ENCODE measurements at regions not wholly inside any gene's neighbourhood (a gene's known extent, or its start where the extent isn't known, plus 50 kb on each side); places are given as distances from the start of the nearest gene placed in this dataset.
"Not testable (repeated sequence)": the region's sequence is repeated elsewhere in the genome, so short reads cannot be mapped to it uniquely, and the experiment has no call there.

DNA sequence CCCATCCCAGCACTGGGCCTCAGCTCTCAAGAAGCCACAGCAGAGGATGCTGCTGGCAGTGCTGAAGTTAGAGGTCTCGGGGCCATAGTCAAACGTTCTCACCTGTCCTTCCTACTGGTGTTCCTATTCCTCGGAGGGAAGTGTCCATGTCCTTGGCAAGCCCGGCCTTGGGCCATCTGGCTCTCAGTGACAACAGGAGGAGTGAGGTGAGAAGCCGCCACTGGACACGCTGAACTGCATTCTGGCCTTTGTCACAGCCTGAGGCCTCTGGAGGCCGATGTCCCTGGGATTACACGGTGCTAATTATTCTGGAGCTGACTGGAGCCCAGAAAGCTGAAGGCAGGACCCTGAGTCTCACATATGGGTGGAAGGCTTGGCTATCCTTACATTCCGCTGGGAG is 92.5 kb downstream of the OLFM1 start:
- DNase-seq: no peak
- Histone ChIP-seq H3K4me3 (ENCODE audit: low read depth, low read length) (no peak overlapping the region), H3K36me3 (no peaks in the 10 kb centered on the region), H3K4me1 (peaks cover 8% of the 10 kb centered on the region), H3K9me3 (no peaks in the 10 kb centered on the region), H3K27me3 (no peaks in the 10 kb centered on the region)
- TF ChIP-seq, protein P1, sequence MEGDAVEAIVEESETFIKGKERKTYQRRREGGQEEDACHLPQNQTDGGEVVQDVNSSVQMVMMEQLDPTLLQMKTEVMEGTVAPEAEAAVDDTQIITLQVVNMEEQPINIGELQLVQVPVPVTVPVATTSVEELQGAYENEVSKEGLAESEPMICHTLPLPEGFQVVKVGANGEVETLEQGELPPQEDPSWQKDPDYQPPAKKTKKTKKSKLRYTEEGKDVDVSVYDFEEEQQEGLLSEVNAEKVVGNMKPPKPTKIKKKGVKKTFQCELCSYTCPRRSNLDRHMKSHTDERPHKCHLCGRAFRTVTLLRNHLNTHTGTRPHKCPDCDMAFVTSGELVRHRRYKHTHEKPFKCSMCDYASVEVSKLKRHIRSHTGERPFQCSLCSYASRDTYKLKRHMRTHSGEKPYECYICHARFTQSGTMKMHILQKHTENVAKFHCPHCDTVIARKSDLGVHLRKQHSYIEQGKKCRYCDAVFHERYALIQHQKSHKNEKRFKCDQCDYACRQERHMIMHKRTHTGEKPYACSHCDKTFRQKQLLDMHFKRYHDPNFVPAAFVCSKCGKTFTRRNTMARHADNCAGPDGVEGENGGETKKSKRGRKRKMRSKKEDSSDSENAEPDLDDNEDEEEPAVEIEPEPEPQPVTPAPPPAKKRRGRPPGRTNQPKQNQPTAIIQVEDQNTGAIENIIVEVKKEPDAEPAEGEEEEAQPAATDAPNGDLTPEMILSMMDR (IDR thresholded peaks at IDR 0.05; ENCODE audit: low read depth, low read length): no peak

DNA sequence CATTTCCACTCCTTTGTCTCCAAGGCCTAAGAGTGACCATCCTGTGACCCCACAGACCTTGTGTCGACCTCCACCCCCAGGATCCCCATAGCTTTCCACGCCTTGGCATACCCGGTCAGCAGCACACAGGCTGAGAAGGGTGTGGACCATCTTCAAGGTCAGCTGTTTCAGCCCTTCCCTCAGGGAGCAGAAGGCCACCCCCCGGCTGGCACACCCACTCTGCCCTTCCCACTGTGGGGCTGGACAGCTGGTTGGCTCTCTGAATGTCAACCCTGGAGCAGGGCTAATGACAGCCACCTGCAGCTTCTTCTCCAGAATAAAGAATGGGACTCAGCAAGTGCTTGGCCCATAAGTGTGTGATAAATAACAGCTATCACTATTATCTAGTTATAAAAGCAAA is 93.1 kb downstream of the OLFM1 start:
- TF ChIP-seq, protein P1 (IDR thresholded peaks at IDR 0.05; ENCODE audit: low read depth, low read length): no peak
- Histone ChIP-seq H3K4me3 (ENCODE audit: low read depth, low read length) (no peak overlapping the region), H3K9me3 (no peaks in the 10 kb centered on the region), H3K36me3 (no peaks in the 10 kb centered on the region), H3K27me3 (no peaks in the 10 kb centered on the region), H3K4me1 (peaks cover 8% of the 10 kb centered on the region)
- no peak for DNase-seq

DNA sequence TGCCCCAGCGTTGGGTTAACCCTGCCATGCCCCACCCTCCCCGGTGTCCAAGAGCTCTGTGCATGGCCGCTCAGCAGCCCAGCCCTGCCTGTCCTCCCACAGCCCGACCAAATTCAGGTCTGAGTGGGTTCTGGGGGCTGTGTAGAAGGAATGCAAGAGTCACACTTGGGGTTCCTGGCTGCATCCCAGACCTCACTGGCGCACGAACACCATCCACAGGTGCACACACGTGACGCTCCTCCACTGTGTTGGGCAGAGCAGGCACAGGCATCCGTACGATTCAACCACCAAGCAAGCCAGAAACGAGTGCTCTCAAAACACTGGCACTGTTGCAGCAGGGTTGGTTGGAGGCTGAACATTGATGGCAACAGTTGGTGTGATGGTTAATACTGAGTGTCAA is 93.9 kb downstream of the OLFM1 start:
- peaks cover 12% of the 10 kb centered on the region for H3K4me1 ChIP-seq
- H3K36me3 ChIP-seq: no peaks in the 10 kb centered on the region
- H3K27me3 ChIP-seq: no peaks in the 10 kb centered on the region
- H3K4me3 ChIP-seq (ENCODE audit: low read depth, low read length): no peak overlapping the region
- TF ChIP-seq, protein P1 (IDR thresholded peaks at IDR 0.05; ENCODE audit: low read depth, low read length): no peak
- DNase-seq: no peak
- no peaks in the 10 kb centered on the region for H3K9me3 ChIP-seq

DNA sequence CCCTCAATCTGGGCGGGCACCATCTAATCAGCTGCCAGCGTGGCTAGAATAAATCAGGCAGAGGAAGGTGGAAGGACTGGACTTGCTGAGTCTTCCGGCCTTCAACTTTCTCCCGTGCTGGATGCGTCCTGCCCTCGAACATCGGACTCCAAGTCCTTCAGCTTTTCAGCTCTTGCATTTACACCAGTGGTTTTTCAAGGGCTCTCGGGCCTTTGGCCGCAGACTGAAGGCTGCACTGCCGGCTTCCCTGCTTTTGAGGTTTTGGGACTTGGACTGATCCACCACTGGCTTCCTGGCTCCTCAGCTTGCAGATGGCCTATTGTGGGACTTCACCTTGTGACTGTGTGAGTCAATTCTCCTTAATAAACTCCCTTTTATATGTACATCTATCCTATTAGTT is 94.4 kb downstream of the OLFM1 start:
- not testable (repeated sequence) for H3K27me3 ChIP-seq; H3K4me3 ChIP-seq (ENCODE audit: low read depth, low read length); DNase-seq; H3K36me3 ChIP-seq; H3K9me3 ChIP-seq
- peaks cover 17% of the 10 kb centered on the region for H3K4me1 ChIP-seq

DNA sequence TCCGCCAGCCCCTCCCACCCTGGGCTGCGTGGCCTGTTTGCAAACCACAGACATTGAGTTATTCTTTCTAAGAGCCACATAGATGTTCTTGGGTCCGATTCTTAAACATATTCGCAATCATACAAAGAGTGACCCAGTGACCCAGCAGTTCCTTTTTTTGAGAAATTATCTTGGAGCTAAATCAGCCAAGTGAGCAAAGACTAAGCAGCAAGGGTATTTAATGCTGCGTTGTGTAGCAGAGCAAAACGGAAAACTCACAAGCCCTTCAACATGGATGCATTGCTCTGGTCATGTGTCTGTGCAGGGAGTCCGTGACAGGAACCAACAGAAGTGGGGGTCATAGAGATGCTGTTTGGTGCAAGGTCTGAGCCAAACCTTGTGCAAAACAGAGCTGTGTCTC is 95.6 kb downstream of the OLFM1 start:
- no peaks in the 10 kb centered on the region for H3K27me3 ChIP-seq
- DNase-seq: no peak
- no peaks in the 10 kb centered on the region for H3K9me3 ChIP-seq
- H3K4me3 ChIP-seq (ENCODE audit: low read depth, low read length): no peak overlapping the region
- no peaks in the 10 kb centered on the region for H3K36me3 ChIP-seq
- peaks cover 21% of the 10 kb centered on the region for H3K4me1 ChIP-seq
- TF ChIP-seq, protein P1 (IDR thresholded peaks at IDR 0.05; ENCODE audit: low read depth, low read length): no peak

DNA sequence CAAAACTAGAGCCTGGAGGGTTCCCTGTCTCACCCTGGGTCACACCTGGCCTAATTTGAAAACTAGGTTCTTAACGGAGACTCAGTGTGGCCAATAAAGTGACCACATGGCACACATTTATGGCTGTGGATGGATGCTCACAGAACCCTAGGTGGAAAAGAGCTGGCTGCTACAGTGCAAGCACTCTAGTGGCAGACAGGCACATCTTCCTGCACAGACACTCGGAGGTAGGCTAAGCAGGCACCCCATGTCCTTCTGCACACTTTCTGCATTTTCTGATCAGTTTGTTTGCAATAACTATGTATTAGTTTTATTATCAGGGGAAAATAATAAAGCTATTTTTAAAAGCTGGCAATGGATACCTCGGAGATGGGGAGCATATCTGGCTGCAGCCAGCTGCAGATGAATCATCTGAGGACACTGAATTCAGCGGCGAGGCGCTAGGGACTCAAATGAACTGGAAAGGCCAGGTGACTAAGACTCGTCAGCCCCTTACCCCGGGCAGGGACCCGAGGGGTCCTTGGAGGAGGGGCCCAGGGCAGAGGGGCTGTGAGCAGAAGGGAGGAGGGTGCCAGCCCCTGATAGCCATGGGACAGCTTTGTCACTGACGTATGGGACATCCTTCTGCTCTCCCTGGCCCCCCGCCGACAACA is 96.2 kb downstream of the OLFM1 start:
- TF ChIP-seq, protein P1 (IDR thresholded peaks at IDR 0.05; ENCODE audit: low read depth, low read length): peak; percentile 16; the same call in 1 of the 2 replicates
- H3K4me3 ChIP-seq (ENCODE audit: low read depth, low read length): no peak overlapping the region
- no peaks in the 10 kb centered on the region for H3K27me3 ChIP-seq
- no peaks in the 10 kb centered on the region for H3K36me3 ChIP-seq
- H3K9me3 ChIP-seq: no peaks in the 10 kb centered on the region
- peak; percentile 43 for DNase-seq
- peaks cover 21% of the 10 kb centered on the region for H3K4me1 ChIP-seq

Data from BE2C (cell line).